Breast epithelium (tissue), 4 donors: ENCODE measurements at regions not wholly inside any gene's neighbourhood (a gene's known extent, or its start where the extent isn't known, plus 50 kb on each side); places are given as distances from the start of the nearest gene placed in this dataset.
A peak's percentile ranks its signal among the peaks of the same experiment; 100 is the strongest.

ENCODE experiments used
- DNase-seq, 2 donors: peaks; one replicate each; pipeline ENCODE4 v3.0.0-alpha.2; 2019; ENCODE audit warnings: low spot score in 2 of 2
- H3K27ac ChIP-seq, 2 donors: fragments of 200-600 bp; sonication (generic) in 1 of 2; one replicate each; pipeline ENCODE4 v1.5.1; 2016 to 2019; ENCODE audit warnings: mild to moderate bottlenecking in 1 of 2
- H3K27me3 ChIP-seq, 2 donors: fragments of 200-600 bp; sonication (generic) in 1 of 2; one replicate each; pipeline versions ENCODE4 v1.5.1 to v1.6.0; 2017 to 2019; ENCODE audit warnings: control low read depth in 1 of 2, mild to moderate bottlenecking in 1 of 2
- H3K36me3 ChIP-seq: fragments of 200-600 bp; one replicate; pipeline ENCODE4 v1.5.1; 2019
- H3K4me1 ChIP-seq, 2 donors: fragments of 200-600 bp; sonication (generic); one replicate each; pipeline ENCODE4 v1.5.1; 2016 to 2019; ENCODE audit warnings: control low read depth in 1 of 2
- H3K4me3 ChIP-seq, 3 donors: fragments of 200-600 bp; sonication (generic); 1 replicate in 2 of 3; 2 replicates in 1 of 3; pipeline ENCODE4 v1.5.1; 2016 to 2019; ENCODE audit warnings: mild to moderate bottlenecking in 3 of 3, moderate library complexity in 2 of 3
- H3K9me3 ChIP-seq, 2 donors: fragments of 200-600 bp; sonication (generic) in 1 of 2; one replicate each; pipeline ENCODE4 v1.5.1; 2016 to 2019; ENCODE audit warnings: control low read depth in 1 of 2
- CTCF ChIP-seq, 3 donors: fragments of 450-650 bp; IDR thresholded peaks; one replicate each; pipeline ENCODE4 v1.5.1; 2016 to 2017; ENCODE audit warnings: antibody characterized with exemption in 3 of 3, mild to moderate bottlenecking in 3 of 3, moderate library complexity in 3 of 3
- POLR2A ChIP-seq: fragments of 450-650 bp; IDR thresholded peaks from one replicate; pipeline ENCODE4 v1.6.1; 2016; ENCODE audit warnings: antibody characterized with exemption, mild to moderate bottlenecking, moderate library complexity
- POLR2AphosphoS5 ChIP-seq, 3 donors: sonication (generic); formaldehyde crosslinking; IDR thresholded peaks; one replicate each; pipeline ENCODE4 v1.6.1; 2017; ENCODE audit warnings: antibody characterized with exemption in 3 of 3
- intact Hi-C: fragments of 100-400 bp; cut with DNase I; formaldehyde crosslinking; loops from one replicate; pipeline ENCODE4 v1.15.1; 2023; ENCODE audit warnings: low total_unique reads

DNA sequence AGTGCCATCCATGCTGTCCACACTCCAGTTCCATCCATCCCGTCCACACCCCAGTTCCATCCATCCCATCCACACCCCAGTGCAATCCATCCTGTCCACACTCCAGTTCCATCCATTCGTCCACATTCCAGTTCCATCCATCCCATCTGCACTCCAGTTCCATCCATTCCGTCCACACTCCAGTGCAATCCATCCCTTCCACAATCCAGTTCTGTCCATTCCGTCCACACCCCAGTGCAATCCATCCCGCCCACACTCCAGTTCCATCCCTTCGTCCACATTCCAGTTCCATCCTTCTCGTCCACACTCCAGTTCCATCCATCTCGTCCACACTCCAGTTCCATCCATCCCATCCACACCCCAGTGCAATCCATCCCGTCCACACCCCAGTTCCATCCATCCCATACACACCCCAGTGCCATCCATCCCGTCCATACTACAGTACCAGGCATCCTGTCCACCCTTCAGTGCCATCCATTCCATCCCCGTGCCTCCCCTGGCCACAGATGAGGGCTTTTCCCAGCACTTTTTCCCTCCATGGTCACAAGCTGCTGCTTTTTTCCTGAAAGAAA is 704.0 kb downstream of the BRD1 start:
- no peak overlapping the region for H3K4me3 ChIP-seq
- no peak overlapping the region for H3K27ac ChIP-seq
- intact Hi-C loops: no loop called here
- no peak for DNase-seq
- no peaks in the 10 kb centered on the region for H3K9me3 ChIP-seq
- no peaks in the 10 kb centered on the region for H3K36me3 ChIP-seq
- no peaks in the 10 kb centered on the region for H3K4me1 ChIP-seq
- H3K27me3 ChIP-seq: peaks cover 0 to 8% of the 10 kb centered on the region in 2 donors
- TF ChIP-seq POLR2AphosphoS5 (IDR thresholded peaks at IDR 0.05) (no peak), CTCF (IDR thresholded peaks at IDR 0.05) (no peak), POLR2A (no peak)

GRCh38 chr22:49119551-49119952 is 708.1 kb downstream of the BRD1 start:
- Histone ChIP-seq H3K4me1 (no peaks in the 10 kb centered on the region), H3K4me3 (no peak overlapping the region), H3K27ac (no peak overlapping the region), H3K36me3 (no peaks in the 10 kb centered on the region), H3K27me3 (peaks cover 0 to 8% of the 10 kb centered on the region in 2 donors), H3K9me3 (no peaks in the 10 kb centered on the region)
- no peak for TF ChIP-seq POLR2AphosphoS5 (IDR thresholded peaks at IDR 0.05)
- no peak for TF ChIP-seq CTCF (IDR thresholded peaks at IDR 0.05)
- TF ChIP-seq POLR2A: no peak
- DNase-seq: peak in 1 of 2 donors; percentile 73
- intact Hi-C loops: no loop called here

DNA sequence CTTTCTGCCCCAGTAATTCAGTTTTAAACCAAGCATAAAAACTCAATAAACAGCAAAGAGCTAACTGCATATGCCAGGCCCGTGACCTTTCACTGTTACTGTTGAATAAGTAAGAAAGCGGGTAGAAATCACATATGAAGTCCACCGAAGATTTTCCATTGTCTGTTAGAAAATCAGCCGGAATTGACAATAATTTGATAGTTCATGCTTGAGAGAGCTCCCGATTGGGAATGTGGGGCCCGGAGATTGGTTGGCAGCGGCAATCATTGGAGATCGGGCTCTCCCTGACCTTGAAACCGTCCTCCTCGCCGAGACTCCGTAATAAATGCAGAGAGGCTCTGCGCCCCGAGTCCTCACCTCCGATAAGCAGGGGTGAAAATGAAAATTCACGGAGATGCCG is 709.6 kb downstream of the BRD1 start:
- no peaks in the 10 kb centered on the region for H3K4me1 ChIP-seq
- TF ChIP-seq CTCF (IDR thresholded peaks at IDR 0.05) (no peak), POLR2AphosphoS5 (IDR thresholded peaks at IDR 0.05) (no peak), POLR2A (no peak)
- no peak overlapping the region for H3K27ac ChIP-seq
- intact Hi-C loops: no loop called here
- H3K27me3 ChIP-seq: peaks cover 0 to under 1% of the 10 kb centered on the region in 2 donors
- no peaks in the 10 kb centered on the region for H3K36me3 ChIP-seq
- no peaks in the 10 kb centered on the region for H3K9me3 ChIP-seq
- no peak for DNase-seq
- H3K4me3 ChIP-seq: no peak overlapping the region

DNA sequence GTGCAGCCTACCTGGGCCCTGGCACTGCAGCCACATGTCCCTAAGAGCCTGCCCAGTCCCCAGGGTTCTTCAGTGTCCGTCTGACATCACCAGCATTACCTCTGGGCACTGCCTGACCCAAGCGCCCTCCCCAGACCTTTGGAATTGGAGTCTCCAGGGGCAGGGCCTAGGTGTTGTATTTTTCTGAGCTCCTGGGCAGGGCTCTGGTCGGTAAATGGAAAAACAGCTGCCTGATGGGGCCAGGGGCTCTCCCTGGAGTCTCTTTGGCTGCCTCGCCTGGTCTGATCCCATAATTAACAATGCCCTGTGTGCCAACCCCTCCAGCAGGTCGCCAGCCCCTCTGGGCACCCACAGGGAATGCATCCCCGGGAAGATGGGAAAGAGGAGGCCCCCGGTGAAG is 710.2 kb downstream of the BRD1 start:
- H3K4me1 ChIP-seq: no peaks in the 10 kb centered on the region
- intact Hi-C loops: no loop called here
- no peaks in the 10 kb centered on the region for H3K9me3 ChIP-seq
- H3K27ac ChIP-seq: no peak overlapping the region
- DNase-seq: no peak
- no peaks in the 10 kb centered on the region for H3K36me3 ChIP-seq
- H3K27me3 ChIP-seq: no peaks in the 10 kb centered on the region
- TF ChIP-seq CTCF (IDR thresholded peaks at IDR 0.05) (no peak), POLR2A (no peak), POLR2AphosphoS5 (IDR thresholded peaks at IDR 0.05) (no peak)
- H3K4me3 ChIP-seq: no peak overlapping the region

DNA sequence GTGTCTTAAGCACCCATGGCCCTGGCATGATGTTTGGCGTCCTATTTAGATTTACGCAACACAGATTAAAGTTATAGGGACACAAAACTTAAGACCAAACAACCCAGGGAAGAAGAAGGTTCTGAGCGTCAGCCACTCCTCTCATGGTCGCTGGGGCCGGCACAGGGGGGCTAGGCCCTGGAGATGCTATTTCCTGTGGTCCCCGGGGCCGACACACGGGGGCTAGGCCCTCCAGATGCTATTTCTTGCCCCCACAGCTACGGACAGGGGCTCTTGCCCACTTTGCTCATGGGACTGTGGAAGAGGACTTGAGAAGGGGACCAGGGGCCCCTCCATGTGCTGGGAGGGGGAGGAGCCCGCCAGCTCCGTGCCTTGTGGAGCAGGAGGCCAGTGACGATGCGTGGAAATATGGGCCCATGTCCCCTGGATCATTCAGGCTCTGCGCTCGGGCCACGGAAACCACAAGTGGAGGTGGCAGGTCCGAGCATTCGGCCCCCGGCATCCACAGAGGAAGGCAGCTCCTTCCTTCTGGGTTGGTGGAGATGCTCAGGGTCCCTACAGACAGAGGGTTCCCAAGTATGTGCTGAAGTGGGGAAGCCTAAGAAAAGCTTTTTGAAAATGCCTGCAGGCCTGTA is 711.1 kb downstream of the BRD1 start:
- Histone ChIP-seq H3K27ac (no peak overlapping the region), H3K36me3 (no peaks in the 10 kb centered on the region), H3K4me1 (no peaks in the 10 kb centered on the region), H3K9me3 (no peaks in the 10 kb centered on the region), H3K4me3 (no peak overlapping the region), H3K27me3 (no peaks in the 10 kb centered on the region)
- no peak for DNase-seq
- intact Hi-C loops: no loop called here
- TF ChIP-seq POLR2A (no peak), POLR2AphosphoS5 (IDR thresholded peaks at IDR 0.05) (no peak), CTCF (IDR thresholded peaks at IDR 0.05) (no peak)
